ENCODE measurements at regions not wholly inside any gene's neighbourhood (a gene's known extent, or its start where the extent isn't known, plus 50 kb on each side); places are given as distances from the start of the nearest gene placed in this dataset.

DNA sequence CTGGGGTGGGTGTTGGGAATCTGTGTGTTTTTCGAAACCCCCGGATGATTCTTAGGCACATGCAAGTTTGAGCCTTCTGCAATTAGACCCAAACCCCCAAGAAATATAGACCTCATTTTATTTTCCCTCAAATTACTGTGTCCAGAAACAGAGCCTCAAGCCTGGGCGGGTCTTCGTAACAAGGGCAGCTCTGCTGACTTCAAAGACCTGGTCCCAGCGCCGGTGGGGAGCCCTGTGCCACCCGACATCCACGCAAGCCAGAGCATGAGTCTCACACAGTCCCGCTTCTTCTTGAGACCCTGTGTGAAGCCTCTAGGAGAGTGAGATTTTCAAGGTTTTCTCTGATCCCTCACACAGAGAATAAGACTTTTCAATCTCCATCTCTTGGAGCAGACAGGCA, 397.3 kb downstream of the RPS6KC1 start (continued):
- TF ChIP-seq FOXJ3 (CRISPR knock-in tag; IDR thresholded peaks at IDR 0.05), result no peak
- TF ChIP-seq TCF12 (IDR thresholded peaks at IDR 0.05), result no peak

GRCh38 chr1:213448776-213449175, 397.7 kb downstream of the RPS6KC1 start:
- Histone ChIP-seq H3F3A (replicated peaks; ENCODE audit: insufficient read depth) (no peaks in the 10 kb centered on the region), H3K9ac (no peak overlapping the region), H3K79me2 (ENCODE audit: insufficient read depth) (no peaks in the 10 kb centered on the region), H3K4me3 (ENCODE audit: low read depth in 2 of 2, low read length in 1 of 2) (no peak overlapping the region), H3K4me2 (no peak overlapping the region), H3K4me1 (ENCODE audit: control insufficient read depth in 1 of 2, insufficient read depth in 2 of 2, low read depth in 1 of 2, low read length in 1 of 2) (no peaks in the 10 kb centered on the region), H3K9me3 (no peaks in the 10 kb centered on the region), H2AFZ (ENCODE audit: low read depth) (no peak overlapping the region), H3K9me2 (no peaks in the 10 kb centered on the region), H3K27me3 (ENCODE audit: insufficient read depth) (no peaks in the 10 kb centered on the region), H4K20me1 (ENCODE audit: insufficient read depth) (no peaks in the 10 kb centered on the region), H3K36me3 (replicated peaks in 1 of 2; ENCODE audit: control insufficient read depth in 1 of 2, insufficient read depth in 2 of 2, low read length in 1 of 2) (no peaks in the 10 kb centered on the region), H3K27ac (ENCODE audit: low read depth in 2 of 2, low read length in 1 of 2) (no peak overlapping the region)
- TF ChIP-seq NFIC (IDR thresholded peaks at IDR 0.05; ENCODE audit: borderline replicate concordance) (no peak), POLR2AphosphoS5 (IDR thresholded peaks at IDR 0.05; ENCODE audit: low read depth, low read length) (no peak), JUND (IDR thresholded peaks at IDR 0.05) (no peak), RFX5 (IDR thresholded peaks at IDR 0.05; ENCODE audit: low read length) (no peak), FOXM1 (IDR thresholded peaks at IDR 0.05; ENCODE audit: low read depth) (no peak), EZH2phosphoT487 (IDR thresholded peaks at IDR 0.05; ENCODE audit: borderline replicate concordance, low read depth) (no peak), RAD21 (IDR thresholded peaks at IDR 0.05; ENCODE audit: low read length) (no peak), MEF2A (IDR thresholded peaks at IDR 0.05; ENCODE audit: borderline replicate concordance, low read depth) (no peak), GABPA (IDR thresholded peaks at IDR 0.05; ENCODE audit: low read depth) (no peak), TCF12 (IDR thresholded peaks at IDR 0.05) (no peak), TAF1 (IDR thresholded peaks at IDR 0.05; ENCODE audit: borderline replicate concordance, low read depth, low read length) (no peak), MAX (IDR thresholded peaks at IDR 0.05; ENCODE audit: low read depth) (no peak), IRF3 (IDR thresholded peaks at IDR 0.05; ENCODE audit: low read depth, low read length) (no peak)
- TF ChIP-seq, protein P1, sequence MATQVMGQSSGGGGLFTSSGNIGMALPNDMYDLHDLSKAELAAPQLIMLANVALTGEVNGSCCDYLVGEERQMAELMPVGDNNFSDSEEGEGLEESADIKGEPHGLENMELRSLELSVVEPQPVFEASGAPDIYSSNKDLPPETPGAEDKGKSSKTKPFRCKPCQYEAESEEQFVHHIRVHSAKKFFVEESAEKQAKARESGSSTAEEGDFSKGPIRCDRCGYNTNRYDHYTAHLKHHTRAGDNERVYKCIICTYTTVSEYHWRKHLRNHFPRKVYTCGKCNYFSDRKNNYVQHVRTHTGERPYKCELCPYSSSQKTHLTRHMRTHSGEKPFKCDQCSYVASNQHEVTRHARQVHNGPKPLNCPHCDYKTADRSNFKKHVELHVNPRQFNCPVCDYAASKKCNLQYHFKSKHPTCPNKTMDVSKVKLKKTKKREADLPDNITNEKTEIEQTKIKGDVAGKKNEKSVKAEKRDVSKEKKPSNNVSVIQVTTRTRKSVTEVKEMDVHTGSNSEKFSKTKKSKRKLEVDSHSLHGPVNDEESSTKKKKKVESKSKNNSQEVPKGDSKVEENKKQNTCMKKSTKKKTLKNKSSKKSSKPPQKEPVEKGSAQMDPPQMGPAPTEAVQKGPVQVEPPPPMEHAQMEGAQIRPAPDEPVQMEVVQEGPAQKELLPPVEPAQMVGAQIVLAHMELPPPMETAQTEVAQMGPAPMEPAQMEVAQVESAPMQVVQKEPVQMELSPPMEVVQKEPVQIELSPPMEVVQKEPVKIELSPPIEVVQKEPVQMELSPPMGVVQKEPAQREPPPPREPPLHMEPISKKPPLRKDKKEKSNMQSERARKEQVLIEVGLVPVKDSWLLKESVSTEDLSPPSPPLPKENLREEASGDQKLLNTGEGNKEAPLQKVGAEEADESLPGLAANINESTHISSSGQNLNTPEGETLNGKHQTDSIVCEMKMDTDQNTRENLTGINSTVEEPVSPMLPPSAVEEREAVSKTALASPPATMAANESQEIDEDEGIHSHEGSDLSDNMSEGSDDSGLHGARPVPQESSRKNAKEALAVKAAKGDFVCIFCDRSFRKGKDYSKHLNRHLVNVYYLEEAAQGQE (IDR thresholded peaks at IDR 0.05; ENCODE audit: low read depth, low read length), result no peak
- POLR2A ChIA-PET, result no interaction called here
- WGBS (ENCODE audit: low lambda C conversion rate), result 42% methylated on average over 4 of the region's 4 CpGs
- CTCF ChIA-PET, result no interaction called here
- DNase-seq, result no peak

All from SK-N-SH (cell line).